ENCODE measurements at regions not wholly inside any gene's neighbourhood (a gene's known extent, or its start where the extent isn't known, plus 50 kb on each side); places are given as distances from the start of the nearest gene placed in this dataset.
"Not testable (repeated sequence)": the region's sequence is repeated elsewhere in the genome, so short reads cannot be mapped to it uniquely, and the experiment has no call there.

DNA sequence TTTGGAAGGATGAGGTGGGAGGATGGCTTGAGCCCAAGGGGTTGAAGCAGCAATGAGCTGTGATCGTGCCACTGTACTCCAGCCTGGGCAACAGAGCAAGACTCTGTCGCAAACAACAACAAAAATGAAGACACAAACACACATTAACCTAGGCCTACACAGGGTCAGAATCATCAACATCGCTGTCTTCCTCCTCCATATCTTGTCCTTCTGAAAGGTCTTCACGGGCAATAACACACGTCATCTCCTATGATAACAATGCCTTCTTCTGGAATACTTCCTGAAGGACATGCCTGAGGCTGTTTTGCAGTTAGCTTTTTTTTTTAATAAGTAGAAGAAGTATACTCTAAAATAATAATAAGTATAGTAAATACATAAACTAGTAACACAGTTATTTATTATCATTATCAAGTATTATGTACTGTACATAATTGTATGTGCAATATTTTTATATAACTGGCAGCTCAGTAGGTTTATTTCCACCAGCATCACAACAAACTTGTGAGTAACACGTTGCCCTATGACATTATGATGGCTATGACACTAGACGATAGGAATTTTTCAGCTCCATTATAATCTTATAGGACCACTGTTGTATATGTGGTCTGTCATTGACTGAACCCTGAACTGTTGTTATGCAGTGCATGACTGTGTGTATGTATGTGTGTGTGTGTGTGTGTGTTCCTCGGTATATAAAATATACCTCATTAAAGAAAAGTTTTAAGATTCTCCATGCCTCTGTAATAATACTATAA lies 69.2 kb upstream of the MAML3 start:
- Histone ChIP-seq H3K27ac (ENCODE audit: low read depth in 1 of 2, low read length in 1 of 2) (no peak overlapping the region), H3K27me3 (ENCODE audit: control insufficient read depth in 3 of 3, insufficient read depth in 3 of 3, low read length in 2 of 3) (no peaks in the 10 kb centered on the region), H3K9ac (ENCODE audit: insufficient read depth in 1 of 2, low read length in 2 of 2) (no peak overlapping the region), H3K4me1 (ENCODE audit: control insufficient read depth in 5 of 5, insufficient read depth in 5 of 5, low read length in 5 of 5) (no peaks in the 10 kb centered on the region), H3K36me3 (ENCODE audit: control insufficient read depth in 4 of 4, insufficient read depth in 4 of 4, low read length in 4 of 4) (no peaks in the 10 kb centered on the region), H3K4me3 (no peak overlapping the region), H3K9me3 (ENCODE audit: control insufficient read depth in 4 of 4, insufficient read depth in 3 of 4, low read length in 3 of 4) (no peaks in the 10 kb centered on the region)
- WGBS, 2 donors, result 81% methylated on average over 8 of the region's 8 CpGs
- DNase-seq (no peak), ATAC-seq (ENCODE audit: insufficient read depth, low FRiP score) (no peak)
- TF ChIP-seq CTCF (IDR thresholded peaks at IDR 0.05; ENCODE audit: control extremely low read depth, extremely low read depth), result no peak

- no peaks in the 10 kb centered on the region for H3K9me3 ChIP-seq (ENCODE audit: control insufficient read depth in 4 of 4, insufficient read depth in 3 of 4, low read length in 3 of 4)
- H3K27me3 ChIP-seq (ENCODE audit: control insufficient read depth in 3 of 3, insufficient read depth in 3 of 3, low read length in 2 of 3), result no peaks in the 10 kb centered on the region
- no peak overlapping the region for H3K9ac ChIP-seq (ENCODE audit: insufficient read depth in 1 of 2, low read length in 2 of 2)
- H3K36me3 ChIP-seq (ENCODE audit: control insufficient read depth in 4 of 4, insufficient read depth in 4 of 4, low read length in 4 of 4), result no peaks in the 10 kb centered on the region
- no peak overlapping the region for H3K27ac ChIP-seq (ENCODE audit: low read depth in 1 of 2, low read length in 1 of 2)
- no peak for ATAC-seq (ENCODE audit: insufficient read depth, low FRiP score)
- H3K4me1 ChIP-seq (ENCODE audit: control insufficient read depth in 5 of 5, insufficient read depth in 5 of 5, low read length in 5 of 5), result no peaks in the 10 kb centered on the region
- H3K4me3 ChIP-seq, result no peak overlapping the region
- no peak for TF ChIP-seq CTCF (IDR thresholded peaks at IDR 0.05; ENCODE audit: control extremely low read depth, extremely low read depth)
- no peak for DNase-seq
Measured at GRCh38 chr4:140222171-140222570, 68.2 kb upstream of the MAML3 start.

DNA sequence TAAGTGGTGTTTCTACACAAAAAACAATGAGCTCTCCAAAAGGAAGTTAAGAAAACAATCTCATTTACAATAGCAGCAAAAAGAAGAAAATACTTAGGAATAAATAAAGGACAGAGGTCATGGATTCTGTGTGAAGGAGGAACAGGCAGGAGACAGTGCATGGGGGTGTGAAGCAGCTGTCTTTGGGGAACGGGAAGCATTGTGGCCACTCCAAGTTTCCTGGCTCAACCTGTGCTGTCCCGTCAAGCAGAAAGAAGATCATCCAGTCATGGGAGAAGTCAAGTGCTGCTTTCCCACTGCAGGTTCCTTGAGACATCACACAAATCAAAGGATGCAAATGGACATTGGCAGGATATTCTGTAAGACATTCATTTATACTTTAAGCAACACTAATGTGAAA lies 66.1 kb upstream of the MAML3 start:
- Histone ChIP-seq H3K4me3 (no peak overlapping the region), H3K9ac (ENCODE audit: insufficient read depth in 1 of 2, low read length in 2 of 2) (no peak overlapping the region), H3K27me3 (ENCODE audit: control insufficient read depth in 3 of 3, insufficient read depth in 3 of 3, low read length in 2 of 3) (no peaks in the 10 kb centered on the region), H3K9me3 (ENCODE audit: control insufficient read depth in 4 of 4, insufficient read depth in 3 of 4, low read length in 3 of 4) (no peaks in the 10 kb centered on the region), H3K4me1 (ENCODE audit: control insufficient read depth in 5 of 5, insufficient read depth in 5 of 5, low read length in 5 of 5) (no peaks in the 10 kb centered on the region), H3K36me3 (ENCODE audit: control insufficient read depth in 4 of 4, insufficient read depth in 4 of 4, low read length in 4 of 4) (no peaks in the 10 kb centered on the region), H3K27ac (ENCODE audit: low read depth in 1 of 2, low read length in 1 of 2) (no peak overlapping the region)
- no peak for TF ChIP-seq CTCF (IDR thresholded peaks at IDR 0.05; ENCODE audit: control extremely low read depth, extremely low read depth)
- DNase-seq, result no peak
- no peak for ATAC-seq (ENCODE audit: insufficient read depth, low FRiP score)
- WGBS, 2 donors, result 34 to 60% methylated on average over 2 of the region's 2 CpGs

- H3K36me3 ChIP-seq (ENCODE audit: control insufficient read depth in 4 of 4, insufficient read depth in 4 of 4, low read length in 4 of 4), result no peaks in the 10 kb centered on the region
- H3K9ac ChIP-seq (ENCODE audit: insufficient read depth in 1 of 2, low read length in 2 of 2), result no peak overlapping the region
- no peaks in the 10 kb centered on the region for H3K27me3 ChIP-seq (ENCODE audit: control insufficient read depth in 3 of 3, insufficient read depth in 3 of 3, low read length in 2 of 3)
- 73 to 77% methylated on average over 2 of the region's 2 CpGs for WGBS, 2 donors
- ATAC-seq (ENCODE audit: insufficient read depth, low FRiP score) (no peak), DNase-seq (no peak)
- no peak overlapping the region for H3K4me3 ChIP-seq
- H3K4me1 ChIP-seq (ENCODE audit: control insufficient read depth in 5 of 5, insufficient read depth in 5 of 5, low read length in 5 of 5), result no peaks in the 10 kb centered on the region
- no peak for TF ChIP-seq CTCF (IDR thresholded peaks at IDR 0.05; ENCODE audit: control extremely low read depth, extremely low read depth)
- no peaks in the 10 kb centered on the region for H3K9me3 ChIP-seq (ENCODE audit: control insufficient read depth in 4 of 4, insufficient read depth in 3 of 4, low read length in 3 of 4)
- no peak overlapping the region for H3K27ac ChIP-seq (ENCODE audit: low read depth in 1 of 2, low read length in 1 of 2)
Measured at GRCh38 chr4:140219567-140219966, 65.6 kb upstream of the MAML3 start.

DNA sequence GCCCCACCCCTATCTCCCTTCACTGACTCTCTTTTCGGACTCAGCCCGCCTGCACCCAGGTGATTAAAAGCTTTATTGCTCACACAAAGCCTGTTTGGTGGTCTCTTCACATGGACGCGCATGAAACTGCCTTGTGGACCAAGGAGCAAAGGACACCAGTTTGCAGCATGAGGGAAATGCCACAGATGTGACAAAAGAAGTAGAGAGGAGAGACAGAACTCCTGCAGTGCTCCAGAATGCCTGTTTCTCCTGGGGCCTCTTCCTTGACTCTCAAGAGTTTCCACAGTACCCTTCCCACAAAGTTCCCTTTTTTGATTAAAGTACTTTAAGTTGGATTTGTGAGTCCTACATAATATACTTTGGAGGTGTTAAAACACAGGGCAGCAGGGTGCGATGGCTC lies 65.1 kb upstream of the MAML3 start:
- ATAC-seq (ENCODE audit: insufficient read depth, low FRiP score); H3K4me1 ChIP-seq (ENCODE audit: control insufficient read depth in 5 of 5, insufficient read depth in 5 of 5, low read length in 5 of 5); DNase-seq; H3K9ac ChIP-seq (ENCODE audit: insufficient read depth in 1 of 2, low read length in 2 of 2); H3K9me3 ChIP-seq (ENCODE audit: control insufficient read depth in 4 of 4, insufficient read depth in 3 of 4, low read length in 3 of 4); H3K27ac ChIP-seq (ENCODE audit: low read depth in 1 of 2, low read length in 1 of 2); H3K27me3 ChIP-seq (ENCODE audit: control insufficient read depth in 3 of 3, insufficient read depth in 3 of 3, low read length in 2 of 3); H3K36me3 ChIP-seq (ENCODE audit: control insufficient read depth in 4 of 4, insufficient read depth in 4 of 4, low read length in 4 of 4); H3K4me3 ChIP-seq: not testable (repeated sequence)
- 90 to 92% methylated on average over 5 of the region's 5 CpGs for WGBS, 2 donors

All from lung (tissue), 11 donors.